HG02840 (cell line): ENCODE measurements at regions not wholly inside any gene's neighbourhood (a gene's known extent, or its start where the extent isn't known, plus 50 kb on each side); places are given as distances from the start of the nearest gene placed in this dataset.

Source experiments
- ATAC-seq: cut with Tn5 transposase; IDR thresholded peaks from one replicate; pipeline ENCODE4 v1.9.1; 2021; ENCODE audit warnings: mild to moderate bottlenecking, moderate library complexity, moderate number of reproducible peaks; ENCODE audit not compliant: unreplicated experiment, low FRiP score

- ATAC-seq = no peak
Observed at GRCh38 chr5:30959238-30959637, 234.2 kb upstream of the CDH6 start.

- no peak for ATAC-seq
Observed at GRCh38 chr5:30957591-30957990, 235.9 kb upstream of the CDH6 start.

- no peak for ATAC-seq
Observed at GRCh38 chr5:30956251-30956650, 237.2 kb upstream of the CDH6 start.

GRCh38 chr5:30937070-30937469 lies 256.4 kb upstream of the CDH6 start:
- no peak for ATAC-seq

- ATAC-seq = no peak
Observed at GRCh38 chr5:30933599-30933998, 259.9 kb upstream of the CDH6 start.

- no peak for ATAC-seq
Observed at GRCh38 chr5:30932273-30933017, 261.0 kb upstream of the CDH6 start.

- no peak for ATAC-seq
Observed at GRCh38 chr5:30930736-30931135, 262.8 kb upstream of the CDH6 start.

GRCh38 chr5:30928956-30929355 lies 264.5 kb upstream of the CDH6 start:
- no peak for ATAC-seq

- no peak for ATAC-seq
Observed at GRCh38 chr5:30926218-30926617, 267.3 kb upstream of the CDH6 start.

- no peak for ATAC-seq
Observed at GRCh38 chr5:30921388-30921787, 272.1 kb upstream of the CDH6 start.

- ATAC-seq = no peak
Observed at GRCh38 chr5:30918171-30918570, 275.3 kb upstream of the CDH6 start.

GRCh38 chr5:30908356-30908755 lies 285.1 kb upstream of the CDH6 start:
- no peak for ATAC-seq

- ATAC-seq = no peak
Observed at GRCh38 chr5:30900367-30900766, 293.1 kb upstream of the CDH6 start.

- ATAC-seq = no peak
Observed at GRCh38 chr5:30894811-30895210, 298.7 kb upstream of the CDH6 start.

- no peak for ATAC-seq
Observed at GRCh38 chr5:30891660-30892059, 301.8 kb upstream of the CDH6 start.

GRCh38 chr5:30890377-30890776 lies 303.1 kb upstream of the CDH6 start:
- ATAC-seq = no peak

- no peak for ATAC-seq
Observed at GRCh38 chr5:30880514-30880913, 313.0 kb upstream of the CDH6 start.

- ATAC-seq = no peak
Observed at GRCh38 chr5:30879887-30880286, 313.6 kb upstream of the CDH6 start.

GRCh38 chr5:30878746-30879145 lies 314.7 kb upstream of the CDH6 start:
- no peak for ATAC-seq

- no peak for ATAC-seq
Observed at GRCh38 chr5:30878296-30878695, 315.2 kb upstream of the CDH6 start.

- ATAC-seq = no peak
Observed at GRCh38 chr5:30874241-30875034, 319.0 kb upstream of the CDH6 start.

- ATAC-seq = no peak
Observed at GRCh38 chr5:30871196-30871595, 322.3 kb upstream of the CDH6 start.
